ENCODE measurements at regions not wholly inside any gene's neighbourhood (a gene's known extent, or its start where the extent isn't known, plus 50 kb on each side); places are given as distances from the start of the nearest gene placed in this dataset.

DNA sequence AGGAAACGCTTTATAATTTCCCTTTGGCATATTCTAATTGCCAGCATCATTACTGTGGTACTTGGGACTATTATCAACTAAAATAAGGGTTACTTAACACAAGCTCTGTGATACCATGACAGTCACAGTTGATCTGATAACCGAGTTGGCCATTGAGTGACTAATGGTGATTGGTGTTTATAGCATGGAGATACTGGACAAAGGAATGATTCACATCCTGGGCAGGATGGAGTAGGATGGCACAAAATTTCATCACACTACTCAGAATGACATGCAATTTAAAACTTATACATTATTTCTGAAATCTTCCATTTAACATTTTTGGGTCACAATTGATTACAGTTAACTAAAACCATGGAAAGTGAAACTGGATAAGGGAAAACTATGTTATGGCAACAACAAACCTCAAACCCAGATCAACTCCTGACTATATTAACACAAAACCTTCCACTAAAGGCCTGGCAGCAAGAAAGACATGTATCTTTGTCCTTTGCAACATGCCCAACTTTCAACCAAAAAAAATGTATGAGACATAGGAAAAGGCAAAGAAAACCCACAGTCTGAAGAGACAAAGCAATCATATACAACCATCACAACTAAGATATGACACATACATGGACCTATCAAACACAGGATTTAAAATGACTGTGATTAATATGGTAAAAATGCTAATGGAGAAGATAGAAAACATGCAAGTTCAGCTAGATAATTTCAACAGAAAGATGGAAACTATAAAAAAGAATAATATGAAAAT, 208.5 kb upstream of the NRP1 start:
- no peak for DNase-seq (ENCODE audit: low spot score)

GRCh38 chr10:33539116-33539515, 204.6 kb upstream of the NRP1 start:
- DNase-seq (ENCODE audit: low spot score) = no peak

- DNase-seq (ENCODE audit: low spot score) = no peak
Observed at GRCh38 chr10:33537066-33537465, 202.6 kb upstream of the NRP1 start.

- DNase-seq (ENCODE audit: low spot score) = no peak
Observed at GRCh38 chr10:33536508-33536907, 202.0 kb upstream of the NRP1 start.

DNA sequence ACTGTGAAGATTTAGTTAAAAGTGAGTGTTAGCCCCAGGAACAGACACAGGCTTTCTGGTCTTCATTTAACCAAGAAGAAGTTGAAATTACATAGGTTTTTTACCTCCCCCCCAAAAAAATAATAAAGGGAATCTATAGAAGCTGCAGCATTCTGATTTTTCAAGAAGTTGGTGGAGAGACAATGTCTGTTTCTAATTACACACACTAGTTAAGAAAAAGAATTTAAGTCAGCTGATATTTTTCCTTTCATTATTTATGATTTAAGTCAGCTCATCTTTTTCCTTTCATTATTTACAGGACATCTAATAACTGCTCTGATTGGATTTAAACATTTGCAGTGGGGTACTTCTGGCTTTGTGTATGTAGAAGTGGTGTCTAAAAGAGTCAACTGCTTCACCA, 201.4 kb upstream of the NRP1 start:
- DNase-seq (ENCODE audit: low spot score) = no peak

GRCh38 chr10:33534416-33534815, 199.9 kb upstream of the NRP1 start:
- DNase-seq (ENCODE audit: low spot score) = no peak

DNA sequence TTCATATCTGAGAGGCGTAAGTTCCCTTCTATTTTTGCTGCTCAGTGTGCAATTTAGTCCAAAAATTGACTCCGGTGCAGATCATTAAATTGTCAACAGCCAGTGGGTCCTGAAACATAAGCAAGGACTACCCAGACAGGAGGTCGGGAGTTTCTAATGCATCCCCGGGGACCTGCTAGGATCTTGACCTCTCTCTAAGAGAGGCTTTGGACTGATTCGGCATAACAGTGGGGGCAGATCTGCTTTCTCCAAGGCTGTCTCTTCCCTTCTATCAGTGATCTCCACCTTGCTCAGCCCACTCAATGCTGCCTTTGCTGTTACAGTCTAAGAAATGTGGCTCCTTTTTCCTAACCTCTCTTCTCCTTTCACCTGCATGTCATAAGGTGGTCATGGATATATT, 199.1 kb upstream of the NRP1 start:
- DNase-seq (ENCODE audit: low spot score) = no peak

GRCh38 chr10:33532901-33533300, 198.4 kb upstream of the NRP1 start:
- no peak for DNase-seq (ENCODE audit: low spot score)

GRCh38 chr10:33529234-33529633, 194.8 kb upstream of the NRP1 start:
- DNase-seq (ENCODE audit: low spot score) = no peak

DNA sequence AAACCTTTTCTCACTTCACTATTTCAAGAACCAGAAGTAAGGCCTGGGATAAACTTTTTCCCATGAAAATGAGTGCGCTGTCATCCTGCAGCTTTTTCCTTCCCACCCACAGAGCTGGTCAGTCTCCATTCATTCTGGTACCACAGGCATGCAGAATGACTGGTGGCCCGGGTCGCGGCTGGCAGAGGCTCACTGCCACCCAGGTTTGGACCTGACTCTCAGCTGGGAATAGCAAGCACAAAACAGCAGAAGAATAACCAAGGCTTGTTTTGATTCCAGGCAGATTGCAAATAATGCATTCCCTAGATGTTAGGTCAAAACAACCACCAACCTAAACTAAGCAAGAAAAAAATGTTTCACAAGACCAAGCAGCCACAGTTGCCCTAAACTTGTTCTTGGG, 190.5 kb upstream of the NRP1 start:
- no peak for DNase-seq (ENCODE audit: low spot score)

- no peak for DNase-seq (ENCODE audit: low spot score)
Observed at GRCh38 chr10:33524041-33524440, 189.6 kb upstream of the NRP1 start.

DNA sequence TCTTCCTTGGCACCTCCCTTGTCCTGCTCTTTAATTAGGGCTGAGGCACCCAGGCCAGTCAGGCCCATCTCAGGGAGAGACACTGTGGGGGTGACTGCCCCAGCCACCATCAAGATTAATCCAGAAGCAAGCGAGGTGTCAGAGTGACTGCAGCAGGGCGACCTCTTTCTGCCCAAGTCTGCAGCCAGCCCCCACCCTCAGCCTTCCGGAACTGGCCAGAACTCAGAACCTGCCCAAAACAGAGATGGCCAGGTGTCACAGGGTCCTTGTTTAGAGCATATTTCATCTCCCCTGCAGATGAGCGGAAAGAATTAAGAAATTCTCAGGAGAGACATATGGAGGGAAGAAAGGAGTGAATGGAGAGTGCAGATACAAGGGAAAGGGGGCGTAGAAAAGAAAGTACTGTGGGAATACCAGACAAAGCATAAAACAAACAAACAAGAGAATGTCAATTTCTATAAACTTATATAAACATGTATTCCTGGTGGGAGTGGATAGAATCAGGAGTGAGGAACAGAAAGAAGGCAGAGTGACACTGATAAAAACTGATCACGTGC, 188.8 kb upstream of the NRP1 start:
- DNase-seq (ENCODE audit: low spot score) = no peak

DNA sequence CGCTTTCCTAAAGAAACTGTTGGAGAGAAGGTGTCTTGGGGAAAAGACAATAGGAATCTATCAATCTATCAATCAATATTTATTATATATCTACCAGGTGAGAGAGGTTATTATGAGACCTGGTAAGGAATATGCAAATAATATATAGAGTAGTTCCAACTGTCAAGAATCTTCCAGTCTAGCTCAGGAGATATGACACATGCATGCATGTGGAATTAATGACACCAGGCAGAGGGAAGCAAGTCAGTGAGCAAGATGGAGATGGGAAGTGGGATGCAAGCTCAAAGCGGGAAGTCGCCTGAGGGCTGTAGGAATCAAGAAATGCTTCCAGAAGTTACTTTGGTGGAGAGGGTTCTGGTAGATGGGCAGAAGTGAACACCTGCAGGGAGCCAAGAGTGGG, 187.4 kb upstream of the NRP1 start:
- no peak for DNase-seq (ENCODE audit: low spot score)

GRCh38 chr10:33521062-33521461, 186.6 kb upstream of the NRP1 start:
- DNase-seq (ENCODE audit: low spot score) = no peak

DNA sequence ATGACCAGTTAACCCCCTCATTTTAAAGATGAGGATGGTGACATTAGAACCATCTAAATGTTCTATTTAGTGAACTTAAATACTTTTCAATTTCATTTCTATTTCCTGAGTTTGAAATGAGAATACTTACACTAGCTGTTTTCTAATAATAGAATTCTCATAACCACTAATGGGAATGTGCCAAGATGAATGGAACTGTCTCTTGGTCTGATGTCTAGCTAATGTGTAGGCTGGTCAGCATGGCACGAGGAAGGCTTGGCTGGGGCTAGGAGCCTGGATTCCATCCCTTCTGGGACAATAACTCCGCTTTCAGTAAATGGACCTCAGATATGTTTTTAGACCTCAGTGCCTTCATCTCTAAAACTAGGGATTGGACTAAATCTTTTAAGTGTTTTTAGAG, 185.8 kb upstream of the NRP1 start:
- no peak for DNase-seq (ENCODE audit: low spot score)

DNA sequence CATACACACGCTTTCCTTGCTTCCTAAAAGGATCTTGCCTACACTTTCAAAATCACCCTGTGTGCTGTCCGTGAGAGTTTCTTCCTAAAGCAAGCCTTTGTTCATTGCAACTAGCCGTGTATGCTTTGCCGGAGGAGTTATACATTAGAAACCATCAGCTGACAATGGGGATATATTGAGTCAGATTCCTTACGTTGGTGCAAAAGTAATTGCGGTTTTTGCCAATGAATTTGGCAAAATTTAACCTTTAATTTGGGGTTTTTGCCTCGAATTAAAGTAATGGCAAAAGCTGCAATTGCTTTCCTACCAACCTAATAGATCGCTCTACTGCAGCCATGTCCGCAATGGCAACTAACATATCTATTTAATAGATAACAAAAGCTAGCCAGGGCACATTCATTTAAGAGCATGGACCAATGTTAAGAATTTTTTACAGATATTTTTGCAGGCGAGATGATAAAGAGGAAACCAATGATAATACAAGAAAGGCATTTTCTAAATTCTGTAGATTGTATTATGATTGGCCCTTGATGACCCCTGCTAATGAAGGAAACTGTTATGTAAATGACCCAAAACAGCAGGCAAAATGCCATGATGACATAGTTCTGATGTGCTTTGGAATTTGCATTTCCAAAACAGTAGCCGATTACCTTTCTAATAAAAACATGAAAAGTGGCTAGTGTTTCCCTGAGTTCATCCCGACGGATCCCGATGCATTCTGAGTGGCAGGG, 184.8 kb upstream of the NRP1 start:
- DNase-seq (ENCODE audit: low spot score) = no peak

DNA sequence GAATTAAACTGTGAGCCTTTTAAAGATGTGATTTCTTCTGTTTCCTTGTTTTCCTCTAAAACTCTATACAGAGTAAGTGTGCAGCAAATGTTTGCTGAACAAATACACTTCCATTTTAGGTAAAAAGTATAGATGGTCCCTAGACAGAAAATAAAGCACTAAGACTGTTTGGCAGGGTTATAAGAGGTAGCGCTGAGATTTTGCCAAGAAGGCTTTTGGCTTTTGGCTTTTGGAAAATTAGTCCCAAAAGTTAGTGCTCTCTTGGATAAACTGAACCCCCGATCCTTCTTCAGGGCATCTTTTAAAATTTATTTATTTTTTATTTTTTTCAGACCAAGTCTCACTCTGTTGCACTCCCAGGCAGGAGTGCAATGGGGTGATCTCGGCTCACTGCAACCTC, 175.7 kb upstream of the NRP1 start:
- DNase-seq (ENCODE audit: low spot score) = no peak

GRCh38 chr10:33509231-33509831, 174.9 kb upstream of the NRP1 start:
- DNase-seq (ENCODE audit: low spot score) = no peak

DNA sequence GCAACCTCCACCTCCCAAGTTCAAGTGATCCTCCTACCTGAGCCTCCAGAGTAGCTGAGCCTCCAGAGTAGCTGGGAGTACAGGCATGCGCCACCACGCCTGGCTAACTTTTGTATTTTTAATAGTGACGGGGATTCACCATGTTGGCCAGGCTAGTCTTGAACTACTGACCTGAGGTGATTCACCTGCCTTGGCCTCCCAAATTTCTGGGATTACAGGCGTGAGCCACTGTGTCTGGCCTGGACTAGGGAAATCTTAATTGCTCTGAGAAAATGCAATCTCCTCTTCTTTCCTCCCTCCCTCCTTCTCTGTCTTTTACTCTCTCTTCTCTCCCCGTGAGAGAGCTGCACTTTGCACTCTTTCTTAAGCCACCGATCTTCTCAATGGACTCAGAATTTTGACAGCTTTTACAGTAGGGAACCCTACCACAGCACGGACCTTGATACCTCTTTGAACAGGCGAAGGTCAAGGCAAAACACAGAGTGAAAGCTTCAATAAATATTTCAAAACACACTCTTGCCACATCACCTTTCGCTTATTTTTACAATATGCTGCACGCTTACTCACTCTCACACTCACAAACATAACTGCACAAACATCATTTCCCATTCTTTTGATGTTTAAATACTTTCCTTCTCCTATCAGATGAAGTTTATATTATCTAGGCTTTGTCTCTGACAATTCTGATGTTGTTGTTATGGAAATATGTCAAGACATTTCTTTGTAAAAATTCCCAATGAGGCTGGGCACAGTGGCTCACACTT, 173.4 kb upstream of the NRP1 start:
- DNase-seq (ENCODE audit: low spot score) = no peak

GRCh38 chr10:33506838-33507661, 172.6 kb upstream of the NRP1 start:
- no peak for DNase-seq (ENCODE audit: low spot score)

- no peak for DNase-seq (ENCODE audit: low spot score)
Observed at GRCh38 chr10:33506391-33506790, 171.9 kb upstream of the NRP1 start.

Measured in putamen (tissue), 1 donor.